ENCODE measurements at regions not wholly inside any gene's neighbourhood (a gene's known extent, or its start where the extent isn't known, plus 50 kb on each side); places are given as distances from the start of the nearest gene placed in this dataset.

DNA sequence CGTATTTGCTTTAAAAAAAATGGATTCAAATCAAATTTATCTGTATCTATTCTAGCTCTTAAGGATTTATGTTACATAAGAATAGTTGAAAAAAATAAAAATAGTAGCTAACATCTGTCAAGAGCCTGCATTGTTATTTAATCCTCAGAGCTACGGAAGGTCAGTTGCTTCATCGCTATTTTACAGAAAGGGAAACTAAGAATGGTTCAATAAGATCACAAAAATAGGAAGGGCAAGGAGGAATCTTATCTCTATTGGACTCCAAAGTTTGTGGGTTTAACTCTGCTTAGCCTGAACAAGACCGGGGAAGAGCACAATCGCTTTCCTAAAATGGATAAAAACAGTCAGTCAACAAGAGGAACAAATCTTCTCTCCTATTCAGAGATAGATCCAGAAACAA is 270.2 kb upstream of the SMIM31 start:
- intact Hi-C loops (cut with DNase I; ENCODE audit: low total_unique reads): no loop called here
- H3K9me3 ChIP-seq: no peaks in the 10 kb centered on the region
- TF ChIP-seq POLR2AphosphoS5 (IDR thresholded peaks at IDR 0.05) (no peak), POLR2A (IDR thresholded peaks at IDR 0.05) (no peak)
- TF ChIP-seq, protein P1, sequence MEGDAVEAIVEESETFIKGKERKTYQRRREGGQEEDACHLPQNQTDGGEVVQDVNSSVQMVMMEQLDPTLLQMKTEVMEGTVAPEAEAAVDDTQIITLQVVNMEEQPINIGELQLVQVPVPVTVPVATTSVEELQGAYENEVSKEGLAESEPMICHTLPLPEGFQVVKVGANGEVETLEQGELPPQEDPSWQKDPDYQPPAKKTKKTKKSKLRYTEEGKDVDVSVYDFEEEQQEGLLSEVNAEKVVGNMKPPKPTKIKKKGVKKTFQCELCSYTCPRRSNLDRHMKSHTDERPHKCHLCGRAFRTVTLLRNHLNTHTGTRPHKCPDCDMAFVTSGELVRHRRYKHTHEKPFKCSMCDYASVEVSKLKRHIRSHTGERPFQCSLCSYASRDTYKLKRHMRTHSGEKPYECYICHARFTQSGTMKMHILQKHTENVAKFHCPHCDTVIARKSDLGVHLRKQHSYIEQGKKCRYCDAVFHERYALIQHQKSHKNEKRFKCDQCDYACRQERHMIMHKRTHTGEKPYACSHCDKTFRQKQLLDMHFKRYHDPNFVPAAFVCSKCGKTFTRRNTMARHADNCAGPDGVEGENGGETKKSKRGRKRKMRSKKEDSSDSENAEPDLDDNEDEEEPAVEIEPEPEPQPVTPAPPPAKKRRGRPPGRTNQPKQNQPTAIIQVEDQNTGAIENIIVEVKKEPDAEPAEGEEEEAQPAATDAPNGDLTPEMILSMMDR (IDR thresholded peaks at IDR 0.05): no peak
- H3K4me3 ChIP-seq: peak overlapping the region in 1 of 3 donors; percentile 21
- no peaks in the 10 kb centered on the region for H3K27me3 ChIP-seq
- no peaks in the 10 kb centered on the region for H3K36me3 ChIP-seq
- no peak overlapping the region for H3K27ac ChIP-seq
- DNase-seq (ENCODE audit: low spot score in 2 of 2): no peak
- H3K4me1 ChIP-seq: no peaks in the 10 kb centered on the region

- TF ChIP-seq POLR2A (IDR thresholded peaks at IDR 0.05): no peak
- TF ChIP-seq, protein P1 (IDR thresholded peaks at IDR 0.05): no peak
- TF ChIP-seq POLR2AphosphoS5 (IDR thresholded peaks at IDR 0.05): no peak
- no peaks in the 10 kb centered on the region for H3K4me1 ChIP-seq
- H3K36me3 ChIP-seq: no peaks in the 10 kb centered on the region
- H3K4me3 ChIP-seq: no peak overlapping the region
- no peak for DNase-seq (ENCODE audit: low spot score in 2 of 2)
- H3K9me3 ChIP-seq: no peaks in the 10 kb centered on the region
- H3K27ac ChIP-seq: no peak overlapping the region
- H3K27me3 ChIP-seq: no peaks in the 10 kb centered on the region
- intact Hi-C loops (cut with DNase I; ENCODE audit: low total_unique reads): no loop called here
Measured at GRCh38 chr4:164484551-164484950, 269.4 kb upstream of the SMIM31 start.

- TF ChIP-seq POLR2A (IDR thresholded peaks at IDR 0.05) (no peak), POLR2AphosphoS5 (IDR thresholded peaks at IDR 0.05) (no peak)
- TF ChIP-seq, protein P1 (IDR thresholded peaks at IDR 0.05): no peak
- H3K27ac ChIP-seq: no peak overlapping the region
- no peak for DNase-seq (ENCODE audit: low spot score in 2 of 2)
- intact Hi-C loops (cut with DNase I; ENCODE audit: low total_unique reads): no loop called here
- H3K4me1 ChIP-seq: no peaks in the 10 kb centered on the region
- no peaks in the 10 kb centered on the region for H3K36me3 ChIP-seq
- H3K9me3 ChIP-seq: no peaks in the 10 kb centered on the region
- H3K4me3 ChIP-seq: no peak overlapping the region
- H3K27me3 ChIP-seq: no peaks in the 10 kb centered on the region
Measured at GRCh38 chr4:164485136-164485535, 268.8 kb upstream of the SMIM31 start.

DNA sequence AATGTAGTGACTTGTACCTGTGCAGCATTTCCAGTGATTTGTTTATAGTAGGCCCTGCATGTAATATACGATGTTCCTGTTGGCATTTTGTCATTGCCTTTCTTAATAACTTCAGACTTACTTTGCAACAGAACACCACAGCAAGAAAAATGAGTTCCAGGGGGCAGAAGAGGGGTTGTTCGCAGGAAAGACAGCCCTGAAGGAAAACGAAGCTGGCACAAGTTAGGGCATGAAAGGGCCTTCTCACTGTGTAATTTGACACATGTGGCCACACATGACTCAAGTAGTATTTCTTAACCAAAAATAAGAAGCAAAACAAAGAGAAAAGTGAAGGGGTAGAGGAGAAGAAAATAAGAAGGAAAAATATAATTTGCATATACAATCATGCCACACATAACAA is 265.8 kb upstream of the SMIM31 start:
- H3K4me1 ChIP-seq: no peaks in the 10 kb centered on the region
- no peaks in the 10 kb centered on the region for H3K9me3 ChIP-seq
- no peak for DNase-seq (ENCODE audit: low spot score in 2 of 2)
- TF ChIP-seq, protein P1 (IDR thresholded peaks at IDR 0.05): no peak
- H3K36me3 ChIP-seq: no peaks in the 10 kb centered on the region
- no peak overlapping the region for H3K4me3 ChIP-seq
- intact Hi-C loops (cut with DNase I; ENCODE audit: low total_unique reads): no loop called here
- no peak overlapping the region for H3K27ac ChIP-seq
- no peaks in the 10 kb centered on the region for H3K27me3 ChIP-seq

DNA sequence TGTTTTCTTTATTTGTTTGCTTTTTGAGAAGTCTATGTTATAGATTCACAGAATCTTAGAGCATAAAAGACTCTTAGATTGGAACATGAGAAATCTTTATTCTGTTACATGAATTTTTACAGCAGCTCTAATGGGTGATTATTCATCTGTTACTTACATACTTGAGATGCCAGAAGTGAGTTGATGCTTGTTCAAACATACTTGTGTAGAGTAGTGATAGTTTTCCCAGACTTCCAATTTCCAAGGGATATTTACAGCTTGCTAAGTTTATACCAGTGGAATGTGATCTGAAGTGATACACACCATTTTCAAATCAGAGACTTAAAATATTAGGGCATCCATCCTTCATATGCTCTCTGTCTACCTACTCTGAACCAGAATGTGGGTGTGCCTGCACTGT is 252.9 kb upstream of the SMIM31 start:
- H3K4me3 ChIP-seq: no peak overlapping the region
- H3K36me3 ChIP-seq: no peaks in the 10 kb centered on the region
- H3K27me3 ChIP-seq: no peaks in the 10 kb centered on the region
- intact Hi-C loops (cut with DNase I; ENCODE audit: low total_unique reads): no loop called here
- no peaks in the 10 kb centered on the region for H3K9me3 ChIP-seq
- H3K27ac ChIP-seq: no peak overlapping the region
- no peaks in the 10 kb centered on the region for H3K4me1 ChIP-seq
- no peak for DNase-seq (ENCODE audit: low spot score in 2 of 2)
- no peak for TF ChIP-seq POLR2A (IDR thresholded peaks at IDR 0.05)
- TF ChIP-seq, protein P1 (IDR thresholded peaks at IDR 0.05): no peak
- no peak for TF ChIP-seq POLR2AphosphoS5 (IDR thresholded peaks at IDR 0.05)

Data from breast epithelium (tissue), 4 donors.